GM21526 (cell line): ENCODE measurements at regions not wholly inside any gene's neighbourhood (a gene's known extent, or its start where the extent isn't known, plus 50 kb on each side); places are given as distances from the start of the nearest gene placed in this dataset.
A peak's percentile ranks its signal among the peaks of the same experiment; 100 is the strongest.
"Not testable (repeated sequence)": the region's sequence is repeated elsewhere in the genome, so short reads cannot be mapped to it uniquely, and the experiment has no call there.

Source experiments
- ATAC-seq: cut with Tn5 transposase; IDR thresholded peaks from one replicate; pipeline ENCODE4 v1.9.1; 2021; ENCODE audit warnings: moderate library complexity; ENCODE audit not compliant: unreplicated experiment, low FRiP score

DNA sequence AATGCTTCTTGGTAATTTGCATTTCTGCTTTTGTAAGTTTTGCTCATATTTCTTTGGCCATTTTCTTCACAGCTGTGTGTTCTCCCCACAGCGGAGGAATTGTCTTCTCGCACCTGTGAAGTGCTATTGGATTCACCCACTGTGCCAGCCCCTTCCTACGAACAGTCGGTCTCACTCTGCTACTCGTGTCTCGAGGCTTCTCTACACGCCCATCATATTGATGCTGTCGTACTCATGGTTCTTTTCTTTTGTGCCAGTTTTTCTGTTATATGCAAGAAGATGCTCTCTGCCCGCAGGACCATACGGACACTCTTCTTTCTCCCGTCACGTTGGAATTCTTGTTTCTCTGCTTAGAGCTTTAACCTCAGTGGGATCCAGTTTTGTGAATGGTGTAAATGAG is 200.3 kb downstream of the DLL1 start:
- ATAC-seq, result no peak

DNA sequence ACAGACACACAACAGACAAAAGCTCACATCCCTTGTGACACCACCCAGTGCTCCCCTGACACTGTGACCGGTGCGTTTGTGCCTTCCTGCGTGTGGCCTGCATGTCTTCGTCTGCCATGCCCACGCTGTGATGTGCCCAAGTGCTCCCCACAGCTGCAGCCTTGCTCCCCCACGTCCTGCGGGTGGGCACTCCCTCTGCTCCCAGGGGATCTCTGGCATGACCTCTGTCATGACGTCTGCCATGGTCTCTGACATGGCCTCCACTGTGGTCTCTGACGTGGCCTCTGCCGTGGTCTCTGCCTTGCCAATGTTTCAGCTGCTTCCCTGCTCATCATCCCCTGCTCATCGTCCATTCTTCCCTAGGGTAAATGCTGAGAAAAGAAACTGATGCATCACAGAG is 200.9 kb downstream of the DLL1 start:
- ATAC-seq, result peak; percentile 7

- ATAC-seq, result no peak
Observed at GRCh38 chr6:170088582-170088955, 202.3 kb downstream of the DLL1 start.

- peak; percentile 64 for ATAC-seq
Observed at GRCh38 chr6:170087941-170088581, 202.8 kb downstream of the DLL1 start.

GRCh38 chr6:170087421-170087780 is 203.5 kb downstream of the DLL1 start:
- not testable (repeated sequence) for ATAC-seq

- no peak for ATAC-seq
Observed at GRCh38 chr6:170086639-170087420, 204.0 kb downstream of the DLL1 start.

GRCh38 chr6:170085475-170086401 is 205.1 kb downstream of the DLL1 start:
- no peak for ATAC-seq

- ATAC-seq, result no peak
Observed at GRCh38 chr6:170084166-170084730, 206.6 kb downstream of the DLL1 start.

DNA sequence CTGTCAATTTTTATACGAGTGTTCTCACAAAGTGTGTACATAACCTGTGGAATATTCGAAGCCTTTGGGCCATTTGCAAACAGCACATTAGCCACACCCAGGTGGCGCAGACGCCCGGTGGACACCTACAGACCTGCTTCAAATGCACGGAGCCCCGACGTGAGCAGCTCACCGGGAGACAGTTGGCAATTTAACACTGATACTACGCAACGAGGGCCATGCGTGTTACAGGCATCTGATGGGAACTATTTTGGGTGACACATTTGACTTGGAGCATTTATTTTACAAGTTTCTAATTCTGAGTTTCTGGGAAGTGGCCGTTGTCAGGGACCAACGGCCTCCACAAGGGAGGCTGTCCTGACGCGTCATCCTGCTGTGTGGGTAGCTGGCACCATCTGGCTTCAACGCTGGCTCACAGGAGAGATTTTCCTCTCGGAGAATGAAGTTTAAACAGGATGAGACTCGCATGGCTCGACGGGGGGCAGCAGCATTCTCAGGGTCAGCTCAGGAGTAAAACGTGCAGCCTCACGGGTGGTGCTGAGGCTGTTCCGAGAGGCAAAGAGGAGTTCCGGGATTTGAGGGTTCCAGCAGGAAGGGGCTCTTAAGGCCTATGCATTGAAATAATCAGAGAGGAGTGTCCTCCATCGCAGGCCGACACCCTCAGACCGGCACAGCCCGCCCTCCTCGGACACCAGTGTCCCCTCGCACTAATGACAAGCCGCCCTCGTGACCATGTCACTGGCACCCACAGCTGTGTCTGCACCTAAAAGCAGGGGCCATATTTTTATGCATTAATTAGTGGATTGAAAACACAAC is 207.4 kb downstream of the DLL1 start:
- ATAC-seq, result no peak

GRCh38 chr6:170082531-170083187 is 208.2 kb downstream of the DLL1 start:
- ATAC-seq, result no peak

GRCh38 chr6:170082067-170082466 is 208.8 kb downstream of the DLL1 start:
- no peak for ATAC-seq

GRCh38 chr6:170081556-170081955 is 209.3 kb downstream of the DLL1 start:
- no peak for ATAC-seq

GRCh38 chr6:170080828-170081371 is 210.0 kb downstream of the DLL1 start:
- ATAC-seq, result no peak

GRCh38 chr6:170080169-170080827 is 210.6 kb downstream of the DLL1 start:
- no peak for ATAC-seq

GRCh38 chr6:170076466-170077165 is 214.3 kb downstream of the DLL1 start:
- ATAC-seq, result no peak

GRCh38 chr6:170075659-170076223 is 215.1 kb downstream of the DLL1 start:
- no peak for ATAC-seq

GRCh38 chr6:170074907-170075306 is 216.0 kb downstream of the DLL1 start:
- no peak for ATAC-seq

DNA sequence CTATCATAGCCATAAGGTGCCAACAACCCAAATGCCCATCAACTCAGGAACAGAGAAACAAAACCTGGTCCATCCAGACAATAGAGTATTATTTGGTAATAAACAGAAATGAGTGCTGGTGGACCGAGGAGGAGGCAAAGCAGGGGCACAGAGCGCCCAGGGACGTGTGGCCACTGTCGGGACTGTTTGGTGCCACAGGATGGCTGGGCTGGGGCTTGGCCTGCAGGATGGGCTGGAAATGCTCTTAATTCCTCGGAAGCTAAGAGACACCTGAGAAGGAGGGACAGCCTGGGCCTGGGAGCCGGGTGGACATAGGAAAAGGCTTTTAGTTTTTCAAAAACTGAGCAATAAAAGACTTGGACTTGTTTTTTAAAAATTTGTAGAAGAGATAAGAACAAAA is 216.4 kb downstream of the DLL1 start:
- no peak for ATAC-seq
